HepG2 (cell line): ENCODE measurements at regions not wholly inside any gene's neighbourhood (a gene's known extent, or its start where the extent isn't known, plus 50 kb on each side); places are given as distances from the start of the nearest gene placed in this dataset.

Experiments used
- ATAC-seq: fragments of 200-7000 bp; cut with Tn5 transposase; 3 replicates; pipeline ENCODE4 v1.9.1; 2020; ENCODE audit warnings: mild to moderate bottlenecking, moderate library complexity
- BruUV-seq: library from RNA; stranded (reverse); fragments of 400-500 nt; replicated peaks from 2 replicates; lab custom pipeline; 2021; lab: Mats Ljungman, UMichigan
- CTCF ChIA-PET: fragments of 300-600 bp; formaldehyde crosslinking; extraction: SDS; loops from one replicate; lab custom pipeline; 2021; ENCODE audit warnings: low total read pairs, inconsistent platforms, low intra/inter-chr PET ratio; lab: Yijun Ruan, JAX
- POLR2A ChIA-PET: fragments of 350-600 bp; sonication (Branson Sonifier 250); formaldehyde crosslinking; loops from one replicate; lab custom pipeline; 2020; ENCODE audit warnings: antibody characterized with exemption, inconsistent platforms; lab: Yijun Ruan, JAX
- DNase-seq: peaks from one replicate; pipeline ENCODE4 v3.0.0-alpha.2; 2015; ENCODE audit warnings: low spot score
- FAIRE-seq: peaks from 3 replicates; lab custom pipeline; 2011; peaks lifted over from hg19 to GRCh38; lab: Jason Lieb, UNC
- H2AFZ ChIP-seq: one replicate; pipeline ENCODE4 v1.6.1; 2011; ENCODE audit warnings: low read length, inconsistent platforms
- H3K27ac ChIP-seq: fragments of 300-600 bp; 3 replicates; pipeline ENCODE4 v1.8.0; 2011; ENCODE audit warnings: mixed run types, mild to moderate bottlenecking, mixed read lengths, low read length, inconsistent platforms; ENCODE audit not compliant: insufficient read depth; ENCODE audit errors: extremely low read length
- H3K27me3 ChIP-seq, 2 experiments: fragments of 200-600 bp in 1 of 2; 2 replicates in 1 of 2; 3 replicates in 1 of 2; pipeline versions ENCODE4 v1.6.0 to v1.8.0; 2011; ENCODE audit warnings: low read length in 2 of 2, mild to moderate bottlenecking in 2 of 2, moderate library complexity in 2 of 2, inconsistent platforms in 1 of 2; ENCODE audit not compliant: insufficient read depth in 2 of 2, control insufficient read depth in 1 of 2
- H3K36me3 ChIP-seq, 2 experiments: fragments of 200-600 bp in 1 of 2; replicated peaks in 1 of 2; 2 replicates in 1 of 2; 3 replicates in 1 of 2; pipeline versions ENCODE4 v1.5.1 to v1.8.0; 2011; ENCODE audit warnings: low read length in 2 of 2, inconsistent platforms in 1 of 2; ENCODE audit not compliant: insufficient read depth in 2 of 2, control insufficient read depth in 1 of 2
- H3K4me1 ChIP-seq: 2 replicates; pipeline ENCODE4 v1.5.1; 2012; ENCODE audit warnings: low read length, inconsistent platforms; ENCODE audit not compliant: insufficient read depth
- H3K4me2 ChIP-seq: 2 replicates; pipeline ENCODE4 v1.6.0; 2011; ENCODE audit warnings: low read depth, low read length, inconsistent platforms
- H3K4me3 ChIP-seq, 3 experiments: fragments of 200-600 bp in 1 of 3; sonication (generic), shearing (Covaris generic) in 1 of 3; replicated peaks in 1 of 3; 2 replicates each; pipeline ENCODE4 v1.5.1; 2011 to 2016; ENCODE audit warnings: low read length in 3 of 3, inconsistent platforms in 2 of 3, low read depth in 2 of 3, mild to moderate bottlenecking in 2 of 3, control low read depth in 1 of 3, mixed read lengths in 1 of 3; ENCODE audit not compliant: insufficient read depth in 1 of 3
- H3K79me2 ChIP-seq: one replicate; pipeline ENCODE4 v1.6.1; 2011; ENCODE audit warnings: low read length, inconsistent platforms; ENCODE audit not compliant: insufficient read depth
- H3K9ac ChIP-seq: 2 replicates; pipeline ENCODE4 v1.6.0; 2011; ENCODE audit warnings: mild to moderate bottlenecking, low read depth, low read length, inconsistent platforms; ENCODE audit not compliant: insufficient read depth
- H3K9me3 ChIP-seq: 2 replicates; pipeline ENCODE4 v1.5.1; 2012; ENCODE audit warnings: mild to moderate bottlenecking, low read length
- H4K20me1 ChIP-seq: 2 replicates; pipeline ENCODE4 v1.6.0; 2011; ENCODE audit warnings: inconsistent platforms, mild to moderate bottlenecking, low read length, moderate library complexity; ENCODE audit not compliant: insufficient read depth
- CHD2 ChIP-seq: IDR thresholded peaks from 2 replicates; pipeline ENCODE4 v1.6.1; 2011; ENCODE audit warnings: low read depth, low read length, improper control_type of control experiment
- DDIT3 ChIP-seq: sonication (generic); formaldehyde crosslinking; IDR thresholded peaks from 2 replicates; pipeline ENCODE4 v1.4.0; 2020; ENCODE audit warnings: mild to moderate bottlenecking, missing genetic modification reagents
- DR1 ChIP-seq: sonication (generic); formaldehyde crosslinking; IDR thresholded peaks from 2 replicates; pipeline ENCODE4 v1.8.0; 2021; ENCODE audit warnings: mild to moderate bottlenecking, missing genetic modification reagents, inconsistent platforms
- FOXJ3 ChIP-seq: sonication (generic); formaldehyde crosslinking; IDR thresholded peaks from 2 replicates; pipeline ENCODE4 v1.4.0; 2020; ENCODE audit warnings: missing genetic modification reagents, mild to moderate bottlenecking, borderline replicate concordance
- KAT7 ChIP-seq: IDR thresholded peaks from 2 replicates; pipeline ENCODE4 v1.6.1; 2018; ENCODE audit warnings: borderline replicate concordance, missing compliant biosample characterization
- KDM5B ChIP-seq: sonication (generic); formaldehyde crosslinking; IDR thresholded peaks from 2 replicates; pipeline ENCODE4 v1.4.0; 2020; ENCODE audit warnings: missing genetic modification reagents, mild to moderate bottlenecking, borderline replicate concordance
- NR1H2 ChIP-seq: sonication (generic); formaldehyde crosslinking; IDR thresholded peaks from 2 replicates; pipeline ENCODE4 v1.8.1; 2022; ENCODE audit warnings: low read depth, missing genetic modification reagents, borderline replicate concordance
- THYN1 ChIP-seq: sonication (generic); formaldehyde crosslinking; IDR thresholded peaks from 2 replicates; pipeline ENCODE4 v1.8.1; 2023; ENCODE audit warnings: low read depth, mild to moderate bottlenecking, moderate library complexity, missing genetic modification reagents, borderline replicate concordance
- ZNF235 ChIP-seq: sonication (generic); formaldehyde crosslinking; IDR thresholded peaks from 2 replicates; pipeline ENCODE4 v1.8.1; 2023; ENCODE audit warnings: mild to moderate bottlenecking, missing genetic modification reagents, borderline replicate concordance
- ZNF280B ChIP-seq: sonication (generic); formaldehyde crosslinking; IDR thresholded peaks from 2 replicates; pipeline ENCODE4 v1.5.0; 2020; ENCODE audit warnings: missing genetic modification reagents, mild to moderate bottlenecking, borderline replicate concordance
- ZNF468 ChIP-seq: sonication (generic); formaldehyde crosslinking; IDR thresholded peaks from 2 replicates; pipeline ENCODE4 v1.8.0; 2022; ENCODE audit warnings: mild to moderate bottlenecking, moderate library complexity, missing genetic modification reagents
- ZNF557 ChIP-seq: sonication (generic); formaldehyde crosslinking; IDR thresholded peaks from 2 replicates; pipeline ENCODE4 v1.4.0; 2020; ENCODE audit warnings: missing genetic modification reagents
- ZNF724P ChIP-seq: sonication (generic); formaldehyde crosslinking; IDR thresholded peaks from 2 replicates; pipeline ENCODE4 v1.8.0; 2022; ENCODE audit warnings: missing genetic modification reagents, borderline replicate concordance
- WGBS: methylation state at CpG from one replicate; pipeline ENCODE4 v1.1.6; 2017; ENCODE audit warnings: low lambda C conversion rate; 5-methylcytosine and 5-hydroxymethylcytosine counted together
- in situ Hi-C: cut with HindIII; loops from 2 replicates; pipeline ENCODE4 v1.10.0; 2017; ENCODE audit warnings: low pct_unique_long_range_greater_than_20kb; ENCODE audit not compliant: extremely low pct_ligation_motif_present
- intact Hi-C: fragments of 100-400 bp; cut with micrococcal nuclease; formaldehyde crosslinking; loops from one replicate; pipeline ENCODE4 v1.10.0; 2022; ENCODE audit not compliant: unreplicated experiment

GRCh38 chr4:123813901-123814300, 417.3 kb downstream of the SPRY1 start:
- no peaks in the 10 kb centered on the region for H4K20me1 ChIP-seq

More at GRCh38 chr4:123813901-123814300, 417.3 kb downstream of the SPRY1 start:
- H3K9me3 ChIP-seq: no peaks in the 10 kb centered on the region
- TF ChIP-seq THYN1 (CRISPR knock-in tag): no peak
- TF ChIP-seq ZNF468: no peak
- no peak for TF ChIP-seq KDM5B (CRISPR knock-in tag)
- TF ChIP-seq KAT7 (CRISPR knock-in tag): no peak
- TF ChIP-seq FOXJ3 (CRISPR knock-in tag): no peak
- TF ChIP-seq ZNF724P (CRISPR knock-in tag): no peak
- TF ChIP-seq DR1 (CRISPR knock-in tag): no peak
- TF ChIP-seq ZNF557: no peak
- no peak for TF ChIP-seq CHD2
- no peak for TF ChIP-seq DDIT3 (CRISPR knock-in tag)
- no peak for TF ChIP-seq ZNF235
- TF ChIP-seq ZNF280B (CRISPR knock-in tag): no peak
- TF ChIP-seq NR1H2 (CRISPR knock-in tag): no peak
- in situ Hi-C loops (no loop called here), intact Hi-C loops (no loop called here)
- DNase-seq (no peak), FAIRE-seq (no peak), ATAC-seq (no peak)
- H3K9ac ChIP-seq: no peak overlapping the region
- BruUV-seq: no TSS peak
- H3K4me1 ChIP-seq: peaks cover 13% of the 10 kb centered on the region
- H3K4me3 ChIP-seq: no peak overlapping the region
- 91% methylated on average over 2 of the region's 2 CpGs for WGBS
- H2AFZ ChIP-seq: no peak overlapping the region
- no peaks in the 10 kb centered on the region for H3K79me2 ChIP-seq
- no peak overlapping the region for H3K27ac ChIP-seq
- H3K36me3 ChIP-seq: no peaks in the 10 kb centered on the region
- no peak overlapping the region for H3K4me2 ChIP-seq
- POLR2A ChIA-PET: no interaction called here
- H3K27me3 ChIP-seq: no peaks in the 10 kb centered on the region
- CTCF ChIA-PET: no interaction called here
